HG03103 (cell line): ENCODE measurements at regions not wholly inside any gene's neighbourhood (a gene's known extent, or its start where the extent isn't known, plus 50 kb on each side); places are given as distances from the start of the nearest gene placed in this dataset.

Source experiments
- ATAC-seq: cut with Tn5 transposase; IDR thresholded peaks from one replicate; pipeline ENCODE4 v1.9.1; 2021; ENCODE audit warnings: low read depth; ENCODE audit not compliant: unreplicated experiment

GRCh38 chr12:107436836-107437235, 248.8 kb upstream of the PWP1 start:
- ATAC-seq: no peak

- no peak for ATAC-seq
Measured at GRCh38 chr12:107437954-107438353, 247.6 kb upstream of the PWP1 start.

GRCh38 chr12:107439026-107439738, 246.4 kb upstream of the PWP1 start:
- no peak for ATAC-seq

- no peak for ATAC-seq
Measured at GRCh38 chr12:107440606-107441005, 245.0 kb upstream of the PWP1 start.

- no peak for ATAC-seq
Measured at GRCh38 chr12:107441665-107442300, 243.8 kb upstream of the PWP1 start.

GRCh38 chr12:107442326-107442987, 243.1 kb upstream of the PWP1 start:
- no peak for ATAC-seq

- no peak for ATAC-seq
Measured at GRCh38 chr12:107443320-107444090, 242.1 kb upstream of the PWP1 start.

- no peak for ATAC-seq
Measured at GRCh38 chr12:107444771-107445170, 240.8 kb upstream of the PWP1 start.

GRCh38 chr12:107446476-107446875, 239.1 kb upstream of the PWP1 start:
- ATAC-seq: no peak

GRCh38 chr12:107447336-107447735, 238.3 kb upstream of the PWP1 start:
- no peak for ATAC-seq

GRCh38 chr12:107448198-107448597, 237.4 kb upstream of the PWP1 start:
- no peak for ATAC-seq

- no peak for ATAC-seq
Measured at GRCh38 chr12:107449891-107450290, 235.7 kb upstream of the PWP1 start.

- no peak for ATAC-seq
Measured at GRCh38 chr12:107450541-107450940, 235.1 kb upstream of the PWP1 start.

GRCh38 chr12:107451246-107451645, 234.4 kb upstream of the PWP1 start:
- ATAC-seq: no peak

GRCh38 chr12:107454109-107454830, 231.3 kb upstream of the PWP1 start:
- no peak for ATAC-seq

- no peak for ATAC-seq
Measured at GRCh38 chr12:107457362-107457935, 228.2 kb upstream of the PWP1 start.

- no peak for ATAC-seq
Measured at GRCh38 chr12:107458163-107458562, 227.4 kb upstream of the PWP1 start.

- no peak for ATAC-seq
Measured at GRCh38 chr12:107458990-107459389, 226.6 kb upstream of the PWP1 start.

- ATAC-seq: no peak
Measured at GRCh38 chr12:107459641-107460040, 226.0 kb upstream of the PWP1 start.
